SJCRH30 (cell line): ENCODE measurements at regions not wholly inside any gene's neighbourhood (a gene's known extent, or its start where the extent isn't known, plus 50 kb on each side); places are given as distances from the start of the nearest gene placed in this dataset.
A peak's percentile ranks its signal among the peaks of the same experiment; 100 is the strongest.
"Not testable (repeated sequence)": the region's sequence is repeated elsewhere in the genome, so short reads cannot be mapped to it uniquely, and the experiment has no call there.

Experiments
- DNase-seq, 2 experiments: peaks; one replicate each; pipeline ENCODE4 v3.0.0-alpha.2; 2015 to 2020
- H3K27ac ChIP-seq: fragments of 250-450 bp; sonication (Bioruptor Pico); 2 replicates; pipeline ENCODE4 v1.5.1; 2020; ENCODE audit warnings: mild to moderate bottlenecking, moderate library complexity
- H3K27me3 ChIP-seq: fragments of 250-450 bp; sonication (Bioruptor Pico); 2 replicates; pipeline ENCODE4 v1.5.1; 2020; ENCODE audit warnings: mild to moderate bottlenecking, moderate library complexity
- H3K36me3 ChIP-seq: fragments of 250-450 bp; sonication (Bioruptor Pico); 2 replicates; pipeline ENCODE4 v1.5.1; 2020; ENCODE audit warnings: mild to moderate bottlenecking, moderate library complexity
- H3K4me1 ChIP-seq: fragments of 250-450 bp; sonication (Bioruptor Pico); 2 replicates; pipeline ENCODE4 v1.5.1; 2020; ENCODE audit warnings: mild to moderate bottlenecking, moderate library complexity
- H3K4me3 ChIP-seq: fragments of 250-450 bp; sonication (Bioruptor Pico); 2 replicates; pipeline ENCODE4 v1.5.1; 2020; ENCODE audit warnings: mild to moderate bottlenecking, moderate library complexity
- H3K9me3 ChIP-seq: fragments of 250-450 bp; sonication (Bioruptor Pico); replicated peaks from 2 replicates; pipeline ENCODE4 v1.5.1; 2020; ENCODE audit warnings: mild to moderate bottlenecking, moderate library complexity

DNA sequence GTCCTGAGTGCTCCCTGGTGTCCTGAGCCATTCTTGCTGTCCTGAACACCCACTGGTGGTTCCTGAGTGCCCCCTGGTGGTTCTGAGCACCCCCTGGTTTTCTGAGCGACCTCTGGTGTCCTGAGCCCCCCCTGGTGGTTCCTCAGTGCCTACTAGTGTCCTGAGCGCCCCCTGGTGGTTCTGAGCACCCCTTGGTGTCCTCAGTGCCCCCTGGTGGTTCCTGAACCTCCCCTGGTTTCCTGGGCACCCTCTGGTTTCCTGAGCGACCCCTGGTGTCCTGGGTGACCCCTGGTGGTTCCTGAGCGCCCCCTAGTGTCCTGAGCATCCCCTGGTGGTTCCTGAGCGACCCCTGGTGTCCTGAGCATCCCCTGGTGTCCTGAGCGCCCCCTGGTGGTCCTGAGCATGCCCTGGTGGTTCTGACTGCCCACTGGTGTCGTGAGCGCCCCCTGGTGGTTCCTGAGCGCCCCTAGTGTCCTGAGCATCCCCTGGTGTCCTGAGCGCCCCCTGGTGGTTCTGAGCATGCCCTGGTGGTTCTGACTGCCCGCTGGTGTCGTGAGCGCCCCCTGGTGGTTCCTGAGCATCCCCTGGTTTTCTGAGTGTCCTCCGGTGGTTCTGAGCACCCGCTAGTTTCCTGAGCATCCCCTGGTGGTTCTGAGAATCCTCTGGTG is 473.1 kb downstream of the TMEM121 start:
- Histone ChIP-seq H3K36me3 (no peaks in the 10 kb centered on the region), H3K4me1 (no peaks in the 10 kb centered on the region), H3K9me3 (no peaks in the 10 kb centered on the region), H3K4me3 (no peak overlapping the region), H3K27me3 (no peaks in the 10 kb centered on the region), H3K27ac (no peak overlapping the region)
- DNase-seq = peak; percentile 54 to 58

DNA sequence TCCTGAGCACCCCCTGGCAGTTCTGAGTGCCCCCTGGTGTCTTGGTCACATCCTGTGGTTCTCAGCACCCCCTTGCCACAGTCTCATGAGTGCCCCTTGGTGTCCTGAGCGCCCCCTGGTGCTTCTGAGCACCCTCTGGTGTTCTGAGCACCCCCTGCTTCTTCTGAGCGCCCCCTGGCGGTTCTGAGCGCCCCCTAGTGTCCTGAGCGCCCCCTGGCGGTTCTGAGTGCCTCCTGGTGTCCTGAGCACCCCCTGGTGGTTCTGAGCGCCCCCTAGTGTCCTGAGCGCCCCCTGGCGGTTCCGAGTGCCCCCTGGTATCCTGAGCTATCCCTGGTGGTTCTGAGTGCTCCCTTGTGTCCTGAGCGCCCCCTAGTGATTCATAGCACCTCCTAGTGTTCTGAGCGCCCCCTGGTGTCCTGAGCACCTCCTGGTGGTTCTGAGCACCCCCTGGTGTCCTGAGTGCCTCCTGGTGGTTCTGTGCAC is 473.7 kb downstream of the TMEM121 start:
- not testable (repeated sequence) for H3K36me3 ChIP-seq, H3K4me1 ChIP-seq, H3K27ac ChIP-seq, H3K4me3 ChIP-seq, DNase-seq, H3K27me3 ChIP-seq, H3K9me3 ChIP-seq

- not testable (repeated sequence) for H3K9me3 ChIP-seq, H3K4me1 ChIP-seq, H3K4me3 ChIP-seq, H3K27ac ChIP-seq, DNase-seq, H3K27me3 ChIP-seq, H3K36me3 ChIP-seq
Observed at GRCh38 chr14:106001277-106001676, 474.9 kb downstream of the TMEM121 start.

DNA sequence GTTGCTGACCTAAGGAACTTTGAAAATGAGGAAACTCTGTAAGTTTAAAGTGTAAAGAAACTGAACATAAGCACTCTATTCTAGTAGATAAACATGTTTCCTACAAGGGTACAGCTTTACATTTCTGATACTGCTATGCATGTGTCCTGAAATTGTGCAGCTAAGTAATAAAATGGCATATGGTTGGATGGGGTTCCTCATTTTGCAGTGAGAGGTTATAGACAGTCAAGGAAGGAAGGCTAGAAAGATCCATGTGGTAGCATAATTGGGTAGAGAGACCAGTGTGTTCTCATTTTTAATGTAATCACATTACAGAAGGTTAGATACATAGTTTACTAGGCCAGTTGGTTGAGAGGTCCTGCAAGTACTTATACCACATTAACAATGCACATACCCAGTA is 477.0 kb downstream of the TMEM121 start:
- Histone ChIP-seq H3K27ac (no peak overlapping the region), H3K27me3 (no peaks in the 10 kb centered on the region), H3K36me3 (no peaks in the 10 kb centered on the region), H3K4me3 (no peak overlapping the region), H3K4me1 (no peaks in the 10 kb centered on the region), H3K9me3 (no peaks in the 10 kb centered on the region)
- DNase-seq = no peak

GRCh38 chr14:106004937-106005795 is 478.8 kb downstream of the TMEM121 start:
- DNase-seq, H3K4me3 ChIP-seq, H3K4me1 ChIP-seq, H3K27ac ChIP-seq, H3K36me3 ChIP-seq, H3K27me3 ChIP-seq, H3K9me3 ChIP-seq: not testable (repeated sequence)

GRCh38 chr14:106006043-106006442 is 479.7 kb downstream of the TMEM121 start:
- not testable (repeated sequence) for H3K36me3 ChIP-seq, H3K9me3 ChIP-seq, H3K4me1 ChIP-seq, H3K27ac ChIP-seq, H3K4me3 ChIP-seq, H3K27me3 ChIP-seq
- DNase-seq = peak in 1 of 2 experiments; percentile 40

DNA sequence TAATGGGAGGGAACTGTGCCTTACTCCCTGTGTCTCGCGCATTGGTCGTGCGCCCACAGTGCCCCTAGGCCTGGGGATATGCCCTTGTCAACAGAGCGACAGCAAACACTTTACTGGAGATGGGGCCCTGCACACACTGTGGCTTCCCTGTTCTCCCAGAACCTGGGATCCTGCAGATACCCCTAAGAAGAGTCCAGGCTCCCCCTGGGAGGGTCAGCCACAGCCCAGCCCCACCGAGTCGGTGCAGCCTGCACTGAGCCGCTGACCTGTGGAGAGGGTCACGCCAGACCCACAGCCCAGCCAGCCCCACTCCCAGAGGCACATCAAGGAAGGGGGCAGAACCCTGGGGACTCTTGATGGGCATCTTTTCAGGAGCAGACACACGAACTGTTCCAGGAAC is 480.3 kb downstream of the TMEM121 start:
- H3K36me3 ChIP-seq, H3K9me3 ChIP-seq, H3K27ac ChIP-seq, H3K4me1 ChIP-seq, H3K27me3 ChIP-seq, H3K4me3 ChIP-seq, DNase-seq: not testable (repeated sequence)

GRCh38 chr14:106010783-106011182 is 484.4 kb downstream of the TMEM121 start:
- no peaks in the 10 kb centered on the region for H3K4me1 ChIP-seq
- no peak for DNase-seq
- H3K4me3 ChIP-seq = no peak overlapping the region
- no peaks in the 10 kb centered on the region for H3K36me3 ChIP-seq
- no peaks in the 10 kb centered on the region for H3K27me3 ChIP-seq
- no peaks in the 10 kb centered on the region for H3K9me3 ChIP-seq
- no peak overlapping the region for H3K27ac ChIP-seq

DNA sequence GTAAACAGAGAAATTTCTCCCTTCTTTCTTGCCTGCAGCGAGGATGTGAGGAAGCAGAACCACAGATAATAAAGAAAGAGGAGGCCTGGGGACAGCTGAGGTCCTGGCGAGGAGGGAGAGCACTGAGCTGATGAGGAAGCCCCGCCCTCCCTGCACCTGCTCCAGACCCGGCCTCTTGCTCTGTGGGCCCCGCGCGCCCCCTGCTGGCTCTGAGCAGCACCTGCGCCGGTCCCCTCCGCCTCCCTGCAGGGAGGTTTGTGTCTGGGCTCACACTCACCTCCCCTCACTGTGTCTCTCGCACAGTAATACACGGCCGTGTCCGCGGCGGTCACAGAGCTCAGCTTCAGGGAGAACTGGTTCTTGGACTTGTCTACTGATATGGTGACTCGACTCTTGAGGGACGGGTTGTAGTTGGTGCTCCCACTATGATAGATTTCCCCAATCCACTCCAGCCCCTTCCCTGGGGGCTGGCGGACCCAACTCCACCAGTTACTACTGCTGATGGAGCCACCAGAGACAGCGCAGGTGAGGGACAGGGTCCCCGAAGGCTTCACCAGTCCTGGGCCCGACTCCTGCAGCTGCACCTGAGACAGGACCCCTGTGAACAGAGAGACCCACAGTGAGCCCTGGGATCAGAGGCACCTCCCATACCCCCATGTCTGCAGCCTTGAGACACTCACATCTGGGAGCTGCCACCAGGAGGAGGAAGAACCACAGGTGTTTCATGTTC is 485.4 kb downstream of the TMEM121 start:
- H3K4me3 ChIP-seq, H3K27ac ChIP-seq, H3K27me3 ChIP-seq, H3K4me1 ChIP-seq, H3K9me3 ChIP-seq, H3K36me3 ChIP-seq: not testable (repeated sequence)
- peak; percentile 66 to 73 for DNase-seq

- not testable (repeated sequence) for H3K27ac ChIP-seq, H3K9me3 ChIP-seq, H3K27me3 ChIP-seq, DNase-seq, H3K4me1 ChIP-seq, H3K36me3 ChIP-seq, H3K4me3 ChIP-seq
Observed at GRCh38 chr14:106012361-106012725, 486.0 kb downstream of the TMEM121 start.

DNA sequence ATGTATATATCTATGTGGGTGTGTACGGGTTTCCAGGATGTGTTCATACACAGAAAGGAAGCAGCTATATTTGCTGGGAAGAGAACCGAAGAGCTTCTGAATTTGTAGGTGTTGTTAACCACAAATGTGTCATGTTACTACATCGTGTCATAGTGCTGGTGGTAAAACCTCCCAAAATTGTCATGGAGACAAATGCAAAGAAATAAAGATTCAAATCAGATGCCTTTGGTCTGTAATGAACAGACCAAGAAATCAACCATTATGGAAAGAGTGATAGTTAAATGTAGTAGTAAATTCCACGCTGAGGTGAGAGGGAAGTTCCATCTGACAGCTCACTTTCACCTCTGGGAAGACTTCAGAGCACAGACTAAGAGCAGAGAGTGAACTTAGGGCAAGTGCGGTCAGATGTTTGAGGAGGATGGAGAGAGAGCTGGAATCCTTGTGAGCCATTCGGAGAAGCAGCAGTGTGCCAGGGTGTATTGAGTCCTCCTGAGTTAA is 487.5 kb downstream of the TMEM121 start:
- no peak for DNase-seq
- H3K4me3 ChIP-seq = no peak overlapping the region
- H3K9me3 ChIP-seq = no peaks in the 10 kb centered on the region
- no peaks in the 10 kb centered on the region for H3K36me3 ChIP-seq
- H3K27ac ChIP-seq = no peak overlapping the region
- H3K4me1 ChIP-seq = no peaks in the 10 kb centered on the region
- no peaks in the 10 kb centered on the region for H3K27me3 ChIP-seq

DNA sequence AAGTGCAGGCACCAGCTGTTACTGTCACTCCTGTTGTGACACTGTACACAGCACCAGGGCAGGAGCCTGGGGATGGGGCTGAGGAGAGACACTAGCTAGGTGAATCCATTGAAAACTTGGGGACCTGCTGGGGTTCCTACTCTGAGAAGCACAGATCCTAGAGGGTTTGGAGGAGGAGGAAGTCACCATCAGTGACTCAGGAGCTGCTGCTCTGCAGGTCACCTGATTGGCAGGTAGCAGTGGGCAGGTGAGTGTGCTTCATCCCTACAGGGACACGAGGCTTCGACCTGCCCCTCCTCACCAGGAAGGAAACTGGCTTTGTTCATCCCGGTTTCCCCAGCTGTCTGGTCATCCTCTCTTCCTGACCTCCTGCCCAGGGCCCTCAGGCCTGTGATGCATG is 491.6 kb downstream of the TMEM121 start:
- not testable (repeated sequence) for H3K27ac ChIP-seq, H3K27me3 ChIP-seq, H3K36me3 ChIP-seq, H3K4me3 ChIP-seq, H3K4me1 ChIP-seq, H3K9me3 ChIP-seq
- peak in 1 of 2 experiments; percentile 14 for DNase-seq

GRCh38 chr14:106021832-106022231 is 495.4 kb downstream of the TMEM121 start:
- Histone ChIP-seq H3K27me3 (no peaks in the 10 kb centered on the region), H3K36me3 (no peaks in the 10 kb centered on the region), H3K4me3 (no peak overlapping the region), H3K9me3 (no peaks in the 10 kb centered on the region), H3K27ac (no peak overlapping the region), H3K4me1 (no peaks in the 10 kb centered on the region)
- no peak for DNase-seq

- not testable (repeated sequence) for DNase-seq, H3K9me3 ChIP-seq, H3K4me3 ChIP-seq, H3K27me3 ChIP-seq, H3K36me3 ChIP-seq, H3K27ac ChIP-seq, H3K4me1 ChIP-seq
Observed at GRCh38 chr14:106022648-106023047, 496.3 kb downstream of the TMEM121 start.

- no peak for DNase-seq
- Histone ChIP-seq H3K9me3 (no peaks in the 10 kb centered on the region), H3K4me3 (no peak overlapping the region), H3K36me3 (no peaks in the 10 kb centered on the region), H3K27me3 (no peaks in the 10 kb centered on the region), H3K27ac (no peak overlapping the region), H3K4me1 (no peaks in the 10 kb centered on the region)
Observed at GRCh38 chr14:106023411-106023810, 497.0 kb downstream of the TMEM121 start.
